ENCODE measurements at regions not wholly inside any gene's neighbourhood (a gene's known extent, or its start where the extent isn't known, plus 50 kb on each side); places are given as distances from the start of the nearest gene placed in this dataset.
"Not testable (repeated sequence)": the region's sequence is repeated elsewhere in the genome, so short reads cannot be mapped to it uniquely, and the experiment has no call there.

GRCh38 chr7:61576-62360 is 130.6 kb upstream of the FAM20C start:
- no peaks in the 10 kb centered on the region for H3K9me3 Mint-ChIP-seq
- H3K27ac Mint-ChIP-seq, result no peak overlapping the region
- no peak overlapping the region for H3K4me3 Mint-ChIP-seq
- H3K4me1 Mint-ChIP-seq (ENCODE audit: low read depth), result no peaks in the 10 kb centered on the region
- no peaks in the 10 kb centered on the region for H3K27me3 Mint-ChIP-seq (ENCODE audit: low read depth)
- H3K36me3 Mint-ChIP-seq (ENCODE audit: low read depth), result no peaks in the 10 kb centered on the region

- H3K9me3 Mint-ChIP-seq, result no peaks in the 10 kb centered on the region
- no peaks in the 10 kb centered on the region for H3K36me3 Mint-ChIP-seq (ENCODE audit: low read depth)
- no peak overlapping the region for H3K27ac Mint-ChIP-seq
- no peaks in the 10 kb centered on the region for H3K4me1 Mint-ChIP-seq (ENCODE audit: low read depth)
- no peaks in the 10 kb centered on the region for H3K27me3 Mint-ChIP-seq (ENCODE audit: low read depth)
- no peak overlapping the region for H3K4me3 Mint-ChIP-seq
Measured at GRCh38 chr7:62361-63116, 129.8 kb upstream of the FAM20C start.

- Mint-ChIP-seq H3K9me3 (no peaks in the 10 kb centered on the region), H3K27me3 (ENCODE audit: low read depth) (no peaks in the 10 kb centered on the region), H3K36me3 (ENCODE audit: low read depth) (no peaks in the 10 kb centered on the region), H3K4me1 (ENCODE audit: low read depth) (no peaks in the 10 kb centered on the region), H3K4me3 (no peak overlapping the region), H3K27ac (no peak overlapping the region)
Measured at GRCh38 chr7:63117-63480, 129.3 kb upstream of the FAM20C start.

GRCh38 chr7:63521-64021 is 128.8 kb upstream of the FAM20C start:
- H3K27ac Mint-ChIP-seq, result no peak overlapping the region
- no peaks in the 10 kb centered on the region for H3K4me1 Mint-ChIP-seq (ENCODE audit: low read depth)
- no peaks in the 10 kb centered on the region for H3K27me3 Mint-ChIP-seq (ENCODE audit: low read depth)
- no peak overlapping the region for H3K4me3 Mint-ChIP-seq
- H3K36me3 Mint-ChIP-seq (ENCODE audit: low read depth), result no peaks in the 10 kb centered on the region
- H3K9me3 Mint-ChIP-seq, result no peaks in the 10 kb centered on the region

GRCh38 chr7:64098-64915 is 128.1 kb upstream of the FAM20C start:
- Mint-ChIP-seq H3K36me3 (ENCODE audit: low read depth) (no peaks in the 10 kb centered on the region), H3K27me3 (ENCODE audit: low read depth) (no peaks in the 10 kb centered on the region), H3K27ac (no peak overlapping the region), H3K4me1 (ENCODE audit: low read depth) (no peaks in the 10 kb centered on the region), H3K4me3 (no peak overlapping the region), H3K9me3 (no peaks in the 10 kb centered on the region)

- no peaks in the 10 kb centered on the region for H3K4me1 Mint-ChIP-seq (ENCODE audit: low read depth)
- no peaks in the 10 kb centered on the region for H3K27me3 Mint-ChIP-seq (ENCODE audit: low read depth)
- H3K27ac Mint-ChIP-seq, result no peak overlapping the region
- no peaks in the 10 kb centered on the region for H3K9me3 Mint-ChIP-seq
- no peaks in the 10 kb centered on the region for H3K36me3 Mint-ChIP-seq (ENCODE audit: low read depth)
- no peak overlapping the region for H3K4me3 Mint-ChIP-seq
Measured at GRCh38 chr7:64916-65341, 127.4 kb upstream of the FAM20C start.

GRCh38 chr7:65554-65953 is 126.8 kb upstream of the FAM20C start:
- Mint-ChIP-seq H3K4me3 (no peak overlapping the region), H3K27me3 (ENCODE audit: low read depth) (no peaks in the 10 kb centered on the region), H3K9me3 (no peaks in the 10 kb centered on the region), H3K27ac (no peak overlapping the region), H3K4me1 (ENCODE audit: low read depth) (no peaks in the 10 kb centered on the region), H3K36me3 (ENCODE audit: low read depth) (no peaks in the 10 kb centered on the region)

GRCh38 chr7:66296-66695 is 126.1 kb upstream of the FAM20C start:
- H3K9me3 Mint-ChIP-seq, result no peaks in the 10 kb centered on the region
- no peaks in the 10 kb centered on the region for H3K27me3 Mint-ChIP-seq (ENCODE audit: low read depth)
- H3K4me3 Mint-ChIP-seq, result no peak overlapping the region
- H3K4me1 Mint-ChIP-seq (ENCODE audit: low read depth), result no peaks in the 10 kb centered on the region
- no peak overlapping the region for H3K27ac Mint-ChIP-seq
- no peaks in the 10 kb centered on the region for H3K36me3 Mint-ChIP-seq (ENCODE audit: low read depth)

- no peaks in the 10 kb centered on the region for H3K36me3 Mint-ChIP-seq (ENCODE audit: low read depth)
- no peaks in the 10 kb centered on the region for H3K9me3 Mint-ChIP-seq
- H3K4me1 Mint-ChIP-seq (ENCODE audit: low read depth), result no peaks in the 10 kb centered on the region
- no peaks in the 10 kb centered on the region for H3K27me3 Mint-ChIP-seq (ENCODE audit: low read depth)
- H3K4me3 Mint-ChIP-seq, result no peak overlapping the region
- no peak overlapping the region for H3K27ac Mint-ChIP-seq
Measured at GRCh38 chr7:66741-67140, 125.6 kb upstream of the FAM20C start.

- Mint-ChIP-seq H3K27ac (no peak overlapping the region), H3K4me1 (ENCODE audit: low read depth) (no peaks in the 10 kb centered on the region), H3K9me3 (no peaks in the 10 kb centered on the region), H3K4me3 (no peak overlapping the region), H3K36me3 (ENCODE audit: low read depth) (no peaks in the 10 kb centered on the region), H3K27me3 (ENCODE audit: low read depth) (no peaks in the 10 kb centered on the region)
Measured at GRCh38 chr7:67661-68395, 124.5 kb upstream of the FAM20C start.

GRCh38 chr7:68629-69028 is 123.7 kb upstream of the FAM20C start:
- H3K4me1 Mint-ChIP-seq (ENCODE audit: low read depth), result no peaks in the 10 kb centered on the region
- no peaks in the 10 kb centered on the region for H3K9me3 Mint-ChIP-seq
- H3K4me3 Mint-ChIP-seq, result no peak overlapping the region
- no peak overlapping the region for H3K27ac Mint-ChIP-seq
- H3K27me3 Mint-ChIP-seq (ENCODE audit: low read depth), result no peaks in the 10 kb centered on the region
- no peaks in the 10 kb centered on the region for H3K36me3 Mint-ChIP-seq (ENCODE audit: low read depth)

- H3K36me3 Mint-ChIP-seq (ENCODE audit: low read depth); H3K9me3 Mint-ChIP-seq; H3K4me3 Mint-ChIP-seq; H3K27ac Mint-ChIP-seq; H3K4me1 Mint-ChIP-seq (ENCODE audit: low read depth); H3K27me3 Mint-ChIP-seq (ENCODE audit: low read depth): not testable (repeated sequence)
Measured at GRCh38 chr7:69052-69451, 123.3 kb upstream of the FAM20C start.

- H3K36me3 Mint-ChIP-seq (ENCODE audit: low read depth); H3K27ac Mint-ChIP-seq; H3K4me3 Mint-ChIP-seq; H3K27me3 Mint-ChIP-seq (ENCODE audit: low read depth); H3K9me3 Mint-ChIP-seq; H3K4me1 Mint-ChIP-seq (ENCODE audit: low read depth): not testable (repeated sequence)
Measured at GRCh38 chr7:69499-70123, 122.8 kb upstream of the FAM20C start.

GRCh38 chr7:70207-70606 is 122.2 kb upstream of the FAM20C start:
- H3K27ac Mint-ChIP-seq; H3K4me1 Mint-ChIP-seq (ENCODE audit: low read depth); H3K27me3 Mint-ChIP-seq (ENCODE audit: low read depth); H3K9me3 Mint-ChIP-seq; H3K4me3 Mint-ChIP-seq; H3K36me3 Mint-ChIP-seq (ENCODE audit: low read depth): not testable (repeated sequence)

Measured in T-helper 1 cell treated with Interleukin-12 subunit alpha and Interleukin-12 subunit beta and Interleukin-4 antibody, amounts not matched to agents 30 μg/mL and 1 μg/mL, for 36 hours (primary cell).